Trophoblast cell (in vitro differentiated cells and primary cell): ENCODE measurements at regions not wholly inside any gene's neighbourhood (a gene's known extent, or its start where the extent isn't known, plus 50 kb on each side); places are given as distances from the start of the nearest gene placed in this dataset.

Experiments used
- DNase-seq, 2 donors: peaks; one replicate each; pipeline ENCODE4 v3.0.0-alpha.2; 2016
- H2AFZ ChIP-seq: 2 replicates; pipeline ENCODE4 v1.6.1; 2013; ENCODE audit warnings: low read length, moderate library complexity, mild to moderate bottlenecking; ENCODE audit not compliant: insufficient read depth, poor library complexity
- H2AK5ac ChIP-seq: 2 replicates; pipeline ENCODE4 v1.6.1; 2013; ENCODE audit warnings: mild to moderate bottlenecking, low read length
- H2BK120ac ChIP-seq: 2 replicates; pipeline ENCODE4 v1.6.1; 2013; ENCODE audit warnings: low read length, mild to moderate bottlenecking, moderate library complexity; ENCODE audit not compliant: insufficient read depth, poor library complexity
- H2BK12ac ChIP-seq: 2 replicates; pipeline ENCODE4 v1.6.1; 2013; ENCODE audit warnings: mild to moderate bottlenecking, low read length, moderate library complexity
- H2BK5ac ChIP-seq: 2 replicates; pipeline ENCODE4 v1.6.1; 2013; ENCODE audit warnings: low read length, low read depth, moderate library complexity, mild to moderate bottlenecking; ENCODE audit not compliant: poor library complexity
- H3K14ac ChIP-seq: 2 replicates; pipeline ENCODE4 v1.6.1; 2013; ENCODE audit warnings: mild to moderate bottlenecking, low read length
- H3K18ac ChIP-seq: 2 replicates; pipeline ENCODE4 v1.6.1; 2013; ENCODE audit warnings: mild to moderate bottlenecking, low read length
- H3K23ac ChIP-seq: 2 replicates; pipeline ENCODE4 v1.6.1; 2013; ENCODE audit warnings: low read length
- H3K27ac ChIP-seq: 2 replicates; pipeline ENCODE4 v1.5.1; 2013; ENCODE audit warnings: low read depth, mild to moderate bottlenecking, inconsistent platforms, low read length, moderate library complexity
- H3K27me3 ChIP-seq: 2 replicates; pipeline ENCODE4 v1.6.1; 2013; ENCODE audit warnings: inconsistent platforms, mild to moderate bottlenecking, low read length, moderate library complexity; ENCODE audit not compliant: insufficient read depth
- H3K36me3 ChIP-seq, 2 experiments: 1 replicate in 1 of 2; 2 replicates in 1 of 2; pipeline ENCODE4 v1.6.1; 2013; ENCODE audit warnings: low read length in 2 of 2, mild to moderate bottlenecking in 2 of 2, moderate library complexity in 1 of 2; ENCODE audit not compliant: insufficient read depth in 2 of 2, control insufficient read depth in 1 of 2
- H3K4ac ChIP-seq: 2 replicates; pipeline ENCODE4 v1.6.1; 2013; ENCODE audit warnings: low read depth, mild to moderate bottlenecking, low read length, moderate library complexity
- H3K4me1 ChIP-seq, 2 experiments: 1 replicate in 1 of 2; 2 replicates in 1 of 2; pipeline ENCODE4 v1.6.1; 2013; ENCODE audit warnings: low read length in 2 of 2, mild to moderate bottlenecking in 2 of 2, moderate library complexity in 1 of 2; ENCODE audit not compliant: insufficient read depth in 2 of 2, control insufficient read depth in 1 of 2
- H3K4me2 ChIP-seq: 2 replicates; pipeline ENCODE4 v1.6.1; 2013; ENCODE audit warnings: inconsistent platforms, mild to moderate bottlenecking, low read length, moderate library complexity
- H3K4me3 ChIP-seq: 2 replicates; pipeline ENCODE4 v1.5.1; 2013; ENCODE audit warnings: mild to moderate bottlenecking, low read depth, low read length, inconsistent platforms
- H3K79me1 ChIP-seq: one replicate; pipeline ENCODE4 v1.6.1; 2013; ENCODE audit warnings: low read length
- H3K79me2 ChIP-seq: 2 replicates; pipeline ENCODE4 v1.6.1; 2013; ENCODE audit warnings: low read length, mild to moderate bottlenecking; ENCODE audit not compliant: control insufficient read depth, insufficient read depth, poor library complexity
- H3K9ac ChIP-seq: 2 replicates; pipeline ENCODE4 v1.6.1; 2013; ENCODE audit warnings: mild to moderate bottlenecking, low read length
- H3K9me3 ChIP-seq: 2 replicates; pipeline ENCODE4 v1.6.1; 2013; ENCODE audit warnings: low read depth, mild to moderate bottlenecking, control low read depth, inconsistent platforms, low read length; ENCODE audit not compliant: insufficient read depth
- H4K12ac ChIP-seq: 2 replicates; pipeline ENCODE4 v1.6.1; 2013; ENCODE audit warnings: low read depth, mild to moderate bottlenecking, low read length, moderate library complexity
- H4K8ac ChIP-seq: 2 replicates; pipeline ENCODE4 v1.6.1; 2013; ENCODE audit warnings: low read depth, mild to moderate bottlenecking, low read length, moderate library complexity
- H4K91ac ChIP-seq: one replicate; pipeline ENCODE4 v1.6.1; 2013; ENCODE audit warnings: low read depth, mild to moderate bottlenecking, low read length, moderate library complexity
- WGBS: extraction: QIAGEN DNeasy Blood & Tissue Kit; methylation state at CpG from one replicate; pipeline ENCODE4 v1.1.7; 2013; ENCODE audit warnings: missing lambda C conversion rate; ENCODE audit not compliant: insufficient read length, insufficient coverage; ENCODE audit errors: extremely low coverage; 5-methylcytosine and 5-hydroxymethylcytosine counted together

GRCh38 chr4:164540987-164541386, 212.9 kb upstream of the SMIM31 start:
- H3K9ac ChIP-seq: no peak overlapping the region
- H2AK5ac ChIP-seq: no peak overlapping the region
- no peak overlapping the region for H4K12ac ChIP-seq
- no peaks in the 10 kb centered on the region for H3K27me3 ChIP-seq
- no CpG with 5 or more reads among the region's 2 CpGs for WGBS
- no peak overlapping the region for H3K4me2 ChIP-seq
- no peak overlapping the region for H3K4ac ChIP-seq
- H3K18ac ChIP-seq: no peak overlapping the region
- no peak overlapping the region for H3K4me3 ChIP-seq
- no peak overlapping the region for H2AFZ ChIP-seq
- H3K4me1 ChIP-seq: no peaks in the 10 kb centered on the region
- H3K36me3 ChIP-seq: no peaks in the 10 kb centered on the region
- no peak for DNase-seq
- H2BK120ac ChIP-seq: no peak overlapping the region
- H3K14ac ChIP-seq: no peak overlapping the region
- no peaks in the 10 kb centered on the region for H3K79me2 ChIP-seq
- no peak overlapping the region for H2BK12ac ChIP-seq
- H2BK5ac ChIP-seq: no peak overlapping the region
- H3K23ac ChIP-seq: no peak overlapping the region
- peaks cover 3% of the 10 kb centered on the region for H3K79me1 ChIP-seq
- H3K9me3 ChIP-seq: peaks cover 6% of the 10 kb centered on the region
- no peak overlapping the region for H4K91ac ChIP-seq
- H4K8ac ChIP-seq: no peak overlapping the region
- no peak overlapping the region for H3K27ac ChIP-seq

GRCh38 chr4:164542431-164542830, 211.5 kb upstream of the SMIM31 start:
- Histone ChIP-seq H3K4me3 (no peak overlapping the region), H4K12ac (no peak overlapping the region), H3K14ac (no peak overlapping the region), H3K79me1 (no peaks in the 10 kb centered on the region), H3K27me3 (no peaks in the 10 kb centered on the region), H3K4ac (no peak overlapping the region), H3K4me1 (no peaks in the 10 kb centered on the region), H2BK12ac (no peak overlapping the region), H2AK5ac (no peak overlapping the region), H3K18ac (no peak overlapping the region), H3K36me3 (no peaks in the 10 kb centered on the region), H2BK120ac (no peak overlapping the region), H3K4me2 (no peak overlapping the region), H2AFZ (no peak overlapping the region), H4K91ac (no peak overlapping the region), H3K9me3 (peaks cover 6% of the 10 kb centered on the region), H3K27ac (no peak overlapping the region), H4K8ac (no peak overlapping the region), H3K79me2 (no peaks in the 10 kb centered on the region), H2BK5ac (no peak overlapping the region), H3K23ac (no peak overlapping the region), H3K9ac (no peak overlapping the region)
- no peak for DNase-seq
- no CpG with 5 or more reads among the region's 1 CpG for WGBS

- H2AFZ ChIP-seq: no peak overlapping the region
- no CpG with 5 or more reads among the region's 5 CpGs for WGBS
Measured at GRCh38 chr4:164550989-164551712, 202.8 kb upstream of the SMIM31 start.

GRCh38 chr4:164551713-164552040, 202.3 kb upstream of the SMIM31 start:
- no peak overlapping the region for H4K12ac ChIP-seq
- no peak overlapping the region for H3K14ac ChIP-seq
- no peak overlapping the region for H2AK5ac ChIP-seq
- no peak overlapping the region for H4K8ac ChIP-seq
- no peak for DNase-seq
- no peaks in the 10 kb centered on the region for H3K36me3 ChIP-seq
- H3K4me1 ChIP-seq: no peaks in the 10 kb centered on the region
- no peak overlapping the region for H3K23ac ChIP-seq
- H4K91ac ChIP-seq: no peak overlapping the region
- no peaks in the 10 kb centered on the region for H3K9me3 ChIP-seq
- H3K79me1 ChIP-seq: no peaks in the 10 kb centered on the region
- H3K4me2 ChIP-seq: no peak overlapping the region
- no peak overlapping the region for H3K4ac ChIP-seq
- H2BK5ac ChIP-seq: no peak overlapping the region
- no peak overlapping the region for H3K9ac ChIP-seq
- H3K27ac ChIP-seq: no peak overlapping the region
- WGBS: no CpG with 5 or more reads among the region's 4 CpGs
- H3K27me3 ChIP-seq: no peaks in the 10 kb centered on the region
- H2BK120ac ChIP-seq: no peak overlapping the region
- H2BK12ac ChIP-seq: no peak overlapping the region
- no peak overlapping the region for H2AFZ ChIP-seq
- no peak overlapping the region for H3K4me3 ChIP-seq
- no peaks in the 10 kb centered on the region for H3K79me2 ChIP-seq
- H3K18ac ChIP-seq: no peak overlapping the region

More at GRCh38 chr4:164550989-164551712, 202.8 kb upstream of the SMIM31 start:
- Histone ChIP-seq H2AK5ac (no peak overlapping the region), H4K91ac (no peak overlapping the region), H3K9me3 (no peaks in the 10 kb centered on the region), H3K79me1 (no peaks in the 10 kb centered on the region), H3K14ac (no peak overlapping the region), H4K8ac (no peak overlapping the region), H3K4ac (no peak overlapping the region), H3K36me3 (no peaks in the 10 kb centered on the region), H3K27ac (no peak overlapping the region), H3K4me1 (no peaks in the 10 kb centered on the region), H3K18ac (no peak overlapping the region), H3K9ac (no peak overlapping the region), H3K27me3 (no peaks in the 10 kb centered on the region), H3K4me2 (no peak overlapping the region), H4K12ac (no peak overlapping the region), H2BK5ac (no peak overlapping the region), H3K23ac (no peak overlapping the region), H3K4me3 (no peak overlapping the region), H3K79me2 (no peaks in the 10 kb centered on the region), H2BK120ac (no peak overlapping the region), H2BK12ac (no peak overlapping the region)
- DNase-seq: no peak
